K562 (cell line): ENCODE measurements at regions not wholly inside any gene's neighbourhood (a gene's known extent, or its start where the extent isn't known, plus 50 kb on each side); places are given as distances from the start of the nearest gene placed in this dataset.

Experiments
- CREB1 ChIP-seq, 2 experiments: sonication (generic) in 1 of 2; formaldehyde crosslinking in 1 of 2; IDR thresholded peaks; 2 replicates each; pipeline versions ENCODE4 v1.6.1 to v1.8.0; 2012 to 2022; ENCODE audit warnings: inconsistent platforms in 1 of 2, mild to moderate bottlenecking in 1 of 2, missing genetic modification reagents in 1 of 2, moderate library complexity in 1 of 2
- ESRRA ChIP-seq: fragments of 450-650 bp; IDR thresholded peaks from 2 replicates; pipeline ENCODE4 v1.6.1; 2014; ENCODE audit warnings: low read depth, mild to moderate bottlenecking, moderate library complexity, borderline replicate concordance
- HDAC2 ChIP-seq: fragments of 450-650 bp; IDR thresholded peaks from 2 replicates; pipeline ENCODE4 v1.6.1; 2016; ENCODE audit warnings: mild to moderate bottlenecking
- HNRNPUL1 ChIP-seq: fragments of 200-400 bp; formaldehyde crosslinking; IDR thresholded peaks from 2 replicates; pipeline ENCODE4 v1.6.1; 2017; ENCODE audit warnings: low read length
- NRF1 ChIP-seq, 2 experiments: fragments of 450-650 bp; IDR thresholded peaks in 1 of 2; conservative IDR thresholded peaks in 1 of 2; 2 replicates each; pipeline ENCODE4 v1.6.1; 2014; ENCODE audit warnings: mild to moderate bottlenecking in 2 of 2
- POLR2A ChIP-seq: fragments of 450-650 bp; conservative IDR thresholded peaks from 2 replicates; pipeline ENCODE4 v1.6.1; 2016
- PRPF4 ChIP-seq: fragments of 200-400 bp; formaldehyde crosslinking; IDR thresholded peaks from one replicate; pipeline ENCODE4 v1.6.1; 2017; ENCODE audit warnings: low read length, low read depth, mild to moderate bottlenecking; ENCODE audit not compliant: insufficient read depth, poor library complexity, severe bottlenecking
- RBM22 ChIP-seq: fragments of 200-400 bp; formaldehyde crosslinking; IDR thresholded peaks from 2 replicates; pipeline ENCODE4 v1.6.1; 2018; ENCODE audit warnings: low read length, low read depth; ENCODE audit not compliant: poor library complexity, severe bottlenecking
- SMARCC2 ChIP-seq: fragments of 450-650 bp; IDR thresholded peaks from 2 replicates; pipeline ENCODE4 v1.6.1; 2017; ENCODE audit warnings: antibody characterized with exemption, moderate library complexity, mild to moderate bottlenecking, low read depth
- TAF1 ChIP-seq: IDR thresholded peaks from 2 replicates; pipeline ENCODE4 v1.6.1; 2011; ENCODE audit warnings: mild to moderate bottlenecking, low read length, moderate library complexity; ENCODE audit not compliant: insufficient read depth, control insufficient read depth, severe bottlenecking; ENCODE audit errors: extremely low read depth
- TCF7L2 ChIP-seq: fragments of 150-350 bp; IDR thresholded peaks from 2 replicates; pipeline ENCODE4 v1.6.1; 2016; ENCODE audit warnings: low read depth, mild to moderate bottlenecking, low read length, moderate library complexity
- ZNF445 ChIP-seq: fragments of 250-450 bp; sonication (Bioruptor Pico); IDR thresholded peaks from 2 replicates; pipeline ENCODE4 v1.4.0; 2020; ENCODE audit warnings: low read depth, mild to moderate bottlenecking, moderate library complexity
- ZNF561 ChIP-seq: fragments of 450-650 bp; formaldehyde crosslinking; conservative IDR thresholded peaks from 2 replicates; pipeline ENCODE4 v1.4.0; 2020; ENCODE audit warnings: mild to moderate bottlenecking, moderate library complexity

GRCh38 chr11:115097796-115098408 is 406.3 kb downstream of the CADM1 start:
- TF ChIP-seq ESRRA: no peak
- TF ChIP-seq TCF7L2: no peak
- no peak for TF ChIP-seq NRF1 (conservative IDR thresholded peaks at IDR 0.05 in 1 of 2, IDR thresholded peaks at IDR 0.05 in 1 of 2)
- TF ChIP-seq HDAC2: no peak
- TF ChIP-seq ZNF561: no peak
- TF ChIP-seq POLR2A: no peak
- no peak for TF ChIP-seq ZNF445 (CRISPR knock-in tag)
- TF ChIP-seq RBM22: no peak
- TF ChIP-seq TAF1: no peak
- TF ChIP-seq SMARCC2: no peak
- no peak for TF ChIP-seq HNRNPUL1
- TF ChIP-seq PRPF4: no peak
- no peak for TF ChIP-seq CREB1 (IDR thresholded peaks at IDR 0.05)
- TF ChIP-seq CREB1 (CRISPR knock-in tag; IDR thresholded peaks at IDR 0.05): no peak
